Adrenal gland (tissue), 9 donors: ENCODE measurements at regions not wholly inside any gene's neighbourhood (a gene's known extent, or its start where the extent isn't known, plus 50 kb on each side); places are given as distances from the start of the nearest gene placed in this dataset.

ENCODE experiments used
- DNase-seq, 7 donors: peaks; one replicate each; pipeline ENCODE4 v3.0.0-alpha.2; 2019 to 2020
- H3K27ac ChIP-seq, 5 donors: fragments of 200-600 bp; sonication (generic) in 4 of 5; 1 replicate in 3 of 5; 2 replicates in 2 of 5; pipeline versions ENCODE4 v1.5.1 to v1.8.0; 2016 to 2020; ENCODE audit warnings: mild to moderate bottlenecking in 1 of 5
- H3K27me3 ChIP-seq: fragments of 200-600 bp; 2 replicates; pipeline ENCODE4 v1.8.0; 2021
- H3K36me3 ChIP-seq, 2 donors: fragments of 200-600 bp; replicated peaks in 1 of 2; 1 replicate in 1 of 2; 2 replicates in 1 of 2; pipeline versions ENCODE4 v1.5.1 to v1.8.0; 2018 to 2022
- H3K4me1 ChIP-seq, 2 donors: fragments of 200-600 bp; replicated peaks in 1 of 2; 1 replicate in 1 of 2; 2 replicates in 1 of 2; pipeline versions ENCODE4 v1.5.1 to v1.8.0; 2018 to 2021
- H3K4me3 ChIP-seq, 4 donors: fragments of 200-600 bp; sonication (generic) in 3 of 4; one replicate each; pipeline ENCODE4 v1.5.1; 2016 to 2018
- H3K9me3 ChIP-seq, 3 donors: fragments of 200-600 bp; sonication (generic) in 1 of 3; replicated peaks in 1 of 3; 1 replicate in 2 of 3; 2 replicates in 1 of 3; pipeline versions ENCODE4 v1.5.1 to v1.8.0; 2016 to 2021
- CTCF ChIP-seq, 6 experiments: fragments of 450-650 bp in 4 of 6; fragments of 200-600 bp in 2 of 6; sonication (generic) in 1 of 6; IDR thresholded peaks; 1 replicate in 5 of 6; 2 replicates in 1 of 6; pipeline versions ENCODE4 v1.5.1 to v1.8.0; 2016 to 2021; ENCODE audit warnings: antibody characterized with exemption in 6 of 6, mild to moderate bottlenecking in 2 of 6, moderate library complexity in 1 of 6
- POLR2A ChIP-seq, 2 donors: fragments of 450-650 bp; IDR thresholded peaks; one replicate each; pipeline ENCODE4 v1.6.1; 2017; ENCODE audit warnings: antibody characterized with exemption in 2 of 2, mild to moderate bottlenecking in 2 of 2, moderate library complexity in 1 of 2
- WGBS, 4 donors: extraction: QIAGEN DNeasy Blood & Tissue Kit in 2 of 4; methylation state at CpG; one replicate each; pipeline versions ENCODE4 v1.1.5 to v1.1.7; 2013 to 2017; 5-methylcytosine and 5-hydroxymethylcytosine counted together
- intact Hi-C, 2 donors: fragments of 100-400 bp; cut with DNase I; formaldehyde crosslinking; loops; one replicate each; pipeline versions ENCODE4 v1.14.1 to v1.15.0; 2022 to 2023
- donor health status: healthy with polysubstance abuse.
- donor health status: Bipolar disorder and iron deficiency.
- donor health status: DM: yes; HTN: yes; CAD: no.
- donor health status: DM: no; HTN: no; CAD: no.
- donor health status: DM: no; HTN: no; CAD: no.

DNA sequence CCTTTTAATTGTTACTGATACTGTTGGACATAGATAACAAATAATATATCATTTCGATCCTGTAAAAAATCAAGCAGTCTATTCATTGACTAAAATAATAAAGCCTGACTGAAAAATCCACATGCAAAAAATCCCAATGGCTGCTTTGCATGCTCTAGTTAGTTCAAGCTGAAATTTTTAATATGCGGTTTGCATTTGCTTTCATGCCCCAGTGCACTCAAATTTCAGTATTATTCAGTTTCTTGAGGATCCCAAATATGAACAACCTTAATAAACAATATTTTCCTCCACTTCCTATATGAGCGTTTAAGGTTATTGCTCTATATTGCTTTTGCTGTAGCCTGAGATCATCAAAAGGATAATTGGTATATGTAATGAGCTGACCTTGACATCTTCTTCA is 75.1 kb upstream of the DPH5 start:
- no peak overlapping the region for H3K27ac ChIP-seq
- no peaks in the 10 kb centered on the region for H3K9me3 ChIP-seq
- no peaks in the 10 kb centered on the region for H3K27me3 ChIP-seq
- intact Hi-C loops = no loop called here
- peaks cover 0 to 1% of the 10 kb centered on the region in 2 donors for H3K4me1 ChIP-seq
- no peak overlapping the region for H3K4me3 ChIP-seq
- TF ChIP-seq POLR2A (IDR thresholded peaks at IDR 0.05) = no peak
- TF ChIP-seq CTCF (IDR thresholded peaks at IDR 0.05) = no peak
- H3K36me3 ChIP-seq = no peaks in the 10 kb centered on the region
- DNase-seq = no peak
- 79 to 87% (median 84%) methylated on average over 3 of the region's 3 CpGs for WGBS, 4 donors

GRCh38 chr1:101098907-101099306 is 73.3 kb upstream of the DPH5 start:
- TF ChIP-seq POLR2A (IDR thresholded peaks at IDR 0.05) = no peak
- no peak for TF ChIP-seq CTCF (IDR thresholded peaks at IDR 0.05)
- no peak for DNase-seq
- Histone ChIP-seq H3K4me3 (no peak overlapping the region), H3K4me1 (no peaks in the 10 kb centered on the region), H3K36me3 (no peaks in the 10 kb centered on the region), H3K27ac (no peak overlapping the region), H3K27me3 (no peaks in the 10 kb centered on the region), H3K9me3 (no peaks in the 10 kb centered on the region)
- WGBS, 4 donors = 80 to 94% (median 92%) methylated on average over 2 of the region's 2 CpGs
- intact Hi-C loops = no loop called here

DNA sequence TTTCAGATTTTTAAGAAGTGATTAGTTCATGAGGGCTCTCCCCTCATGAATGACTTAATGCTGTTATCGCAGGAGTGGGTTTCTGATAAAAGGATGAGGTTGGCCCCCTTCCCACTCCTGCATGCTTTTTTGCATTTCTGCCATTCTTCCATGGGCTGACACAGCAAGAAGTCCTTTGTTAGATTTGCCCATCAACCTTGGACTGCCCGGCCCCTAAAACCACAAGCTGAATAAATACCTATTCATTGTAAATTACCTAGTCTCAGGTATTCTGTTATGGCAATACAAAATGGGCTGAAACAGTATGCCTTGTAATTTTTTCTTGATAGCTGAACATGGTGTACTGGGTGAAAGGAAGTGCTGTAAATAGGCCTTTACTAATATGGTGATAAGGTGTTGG is 72.7 kb upstream of the DPH5 start:
- no peak for DNase-seq
- H3K27me3 ChIP-seq = no peaks in the 10 kb centered on the region
- intact Hi-C loops = no loop called here
- no peaks in the 10 kb centered on the region for H3K9me3 ChIP-seq
- H3K27ac ChIP-seq = no peak overlapping the region
- no peak for TF ChIP-seq CTCF (IDR thresholded peaks at IDR 0.05)
- TF ChIP-seq POLR2A (IDR thresholded peaks at IDR 0.05) = no peak
- no peak overlapping the region for H3K4me3 ChIP-seq
- no peaks in the 10 kb centered on the region for H3K36me3 ChIP-seq
- WGBS, 4 donors = 93 to 96% (median 95%) methylated on average over 2 of the region's 2 CpGs
- H3K4me1 ChIP-seq = no peaks in the 10 kb centered on the region

DNA sequence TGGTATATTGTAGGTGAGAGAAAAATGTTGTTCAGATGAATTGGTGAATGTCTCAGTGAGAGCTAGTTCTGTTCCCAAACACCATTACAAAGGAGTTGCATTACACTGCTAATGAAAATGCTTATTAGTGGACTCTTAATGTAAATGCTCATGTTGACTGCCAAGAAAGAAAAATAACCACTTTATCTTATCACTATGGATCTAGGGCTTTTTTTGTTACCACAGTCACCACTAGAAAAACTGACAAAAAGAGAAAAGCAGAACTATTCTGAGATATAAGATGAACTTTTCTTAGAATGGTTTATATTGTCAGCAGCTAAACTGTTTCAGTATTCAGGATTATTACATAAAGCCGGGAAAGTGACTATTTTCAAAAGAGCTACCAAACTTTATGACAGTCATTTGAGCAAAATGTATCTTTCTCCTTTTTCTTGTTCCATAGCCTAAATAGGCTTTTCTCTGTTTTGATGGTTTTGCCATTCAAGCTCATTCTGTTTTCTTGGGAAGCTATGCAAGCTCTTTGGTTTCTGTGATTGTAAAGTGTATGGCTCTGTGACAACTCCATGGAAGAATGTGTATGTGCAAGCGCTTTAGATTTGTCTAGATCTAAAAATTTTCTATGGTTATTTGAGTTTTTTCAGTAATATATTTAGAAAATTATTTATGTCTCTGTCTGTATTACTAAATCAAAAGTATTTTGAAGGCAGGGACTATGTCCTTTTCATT is 64.2 kb upstream of the DPH5 start:
- no peaks in the 10 kb centered on the region for H3K9me3 ChIP-seq
- H3K36me3 ChIP-seq = no peaks in the 10 kb centered on the region
- no peaks in the 10 kb centered on the region for H3K27me3 ChIP-seq
- H3K4me3 ChIP-seq = no peak overlapping the region
- WGBS, 4 donors = 85 to 88% (median 87%) methylated on average over 2 of the region's 2 CpGs
- intact Hi-C loops = no loop called here
- H3K27ac ChIP-seq = no peak overlapping the region
- no peak for TF ChIP-seq POLR2A (IDR thresholded peaks at IDR 0.05)
- no peak for TF ChIP-seq CTCF (IDR thresholded peaks at IDR 0.05)
- no peaks in the 10 kb centered on the region for H3K4me1 ChIP-seq
- DNase-seq = no peak
